Keratinocyte (primary cell): ENCODE measurements at regions not wholly inside any gene's neighbourhood (a gene's known extent, or its start where the extent isn't known, plus 50 kb on each side); places are given as distances from the start of the nearest gene placed in this dataset.

ENCODE experiments used
- DNase-seq: peaks from one replicate; pipeline ENCODE4 v3.0.0-alpha.2; 2011; ENCODE audit warnings: low read depth, missing footprints, low spot score
- FAIRE-seq: peaks from 2 replicates; lab custom pipeline; 2011; peaks lifted over from hg19 to GRCh38; lab: Jason Lieb, UNC
- H2AFZ ChIP-seq: 2 replicates; pipeline ENCODE4 v1.6.0; 2012; ENCODE audit warnings: low read length, control low read depth, inconsistent platforms; ENCODE audit not compliant: control insufficient read depth
- H3K27ac ChIP-seq: 2 replicates; pipeline ENCODE4 v1.5.1; 2011; ENCODE audit warnings: low read length; ENCODE audit not compliant: control insufficient read depth, insufficient read depth
- H3K27me3 ChIP-seq: 3 replicates; pipeline ENCODE4 v1.6.0; 2011; ENCODE audit warnings: low read length; ENCODE audit not compliant: control insufficient read depth, insufficient read depth; ENCODE audit errors: extremely low read depth
- H3K36me3 ChIP-seq, 2 experiments: 2 replicates in 1 of 2; 3 replicates in 1 of 2; pipeline ENCODE4 v1.5.1; 2011; ENCODE audit warnings: low read length in 2 of 2, mild to moderate bottlenecking in 1 of 2; ENCODE audit not compliant: control insufficient read depth in 2 of 2, insufficient read depth in 2 of 2; ENCODE audit errors: extremely low read depth in 1 of 2
- H3K4me1 ChIP-seq: 3 replicates; pipeline ENCODE4 v1.5.1; 2011; ENCODE audit warnings: low read length; ENCODE audit not compliant: control insufficient read depth, insufficient read depth; ENCODE audit errors: extremely low read depth
- H3K4me2 ChIP-seq: 3 replicates; pipeline ENCODE4 v1.6.0; 2011; ENCODE audit warnings: low read depth, low read length; ENCODE audit not compliant: control insufficient read depth, insufficient read depth; ENCODE audit errors: extremely low read depth
- H3K4me3 ChIP-seq, 3 experiments: fragments of 200-600 bp in 1 of 3; sonication (generic) in 1 of 3; 2 replicates in 2 of 3; 3 replicates in 1 of 3; pipeline ENCODE4 v1.5.1; 2011 to 2016; ENCODE audit warnings: low read length in 3 of 3, mild to moderate bottlenecking in 3 of 3, control low read depth in 2 of 3, inconsistent platforms in 1 of 3, low read depth in 1 of 3, mixed read lengths in 1 of 3, mixed run types in 1 of 3, moderate library complexity in 1 of 3; ENCODE audit not compliant: control insufficient read depth in 2 of 3, insufficient read depth in 2 of 3; ENCODE audit errors: extremely low read depth in 1 of 3
- H3K79me2 ChIP-seq: 2 replicates; pipeline ENCODE4 v1.6.0; 2012; ENCODE audit warnings: low read length; ENCODE audit not compliant: control insufficient read depth, insufficient read depth
- H3K9ac ChIP-seq: 3 replicates; pipeline ENCODE4 v1.6.0; 2011; ENCODE audit warnings: low read length; ENCODE audit not compliant: control insufficient read depth, insufficient read depth; ENCODE audit errors: extremely low read depth
- H3K9me1 ChIP-seq: 3 replicates; pipeline ENCODE4 v1.6.0; 2011; ENCODE audit warnings: low read length; ENCODE audit not compliant: control insufficient read depth, insufficient read depth; ENCODE audit errors: extremely low read depth
- H3K9me3 ChIP-seq: 2 replicates; pipeline ENCODE4 v1.5.1; 2012; ENCODE audit warnings: low read depth, low read length; ENCODE audit not compliant: control insufficient read depth
- H4K20me1 ChIP-seq: 3 replicates; pipeline ENCODE4 v1.6.0; 2011; ENCODE audit warnings: low read length; ENCODE audit not compliant: control insufficient read depth, insufficient read depth; ENCODE audit errors: extremely low read depth
- CTCF ChIP-seq, 3 experiments: IDR thresholded peaks in 1 of 3; conservative IDR thresholded peaks in 1 of 3; optimal IDR thresholded peaks in 1 of 3; 2 replicates in 2 of 3; 3 replicates in 1 of 3; pipeline versions ENCODE3 to v1.5.1; 2011; ENCODE audit warnings: low read length in 3 of 3, mild to moderate bottlenecking in 3 of 3, moderate library complexity in 2 of 3, control low read depth in 1 of 3, inconsistent platforms in 1 of 3; ENCODE audit not compliant: insufficient read depth in 2 of 3; ENCODE audit errors: extremely low read depth in 1 of 3
- EZH2 ChIP-seq: IDR thresholded peaks from one replicate; pipeline ENCODE4 v1.6.1; 2012; ENCODE audit warnings: inconsistent platforms, mild to moderate bottlenecking, low read length, moderate library complexity
- dilution Hi-C: fragments of 300-500 bp; cut with MboI; formaldehyde crosslinking; loops from one replicate; pipeline ENCODE4 v1.7.0; 2020; ENCODE audit warnings: low sequenced_read_pairs; ENCODE audit not compliant: extremely low pct_ligation_motif_present

- H3K9ac ChIP-seq, result no peak overlapping the region
- DNase-seq, result no peak
- no peaks in the 10 kb centered on the region for H4K20me1 ChIP-seq
- peak overlapping the region; percentile 53 for H3K4me2 ChIP-seq
- no peaks in the 10 kb centered on the region for H3K9me1 ChIP-seq
- H3K79me2 ChIP-seq, result no peaks in the 10 kb centered on the region
- dilution Hi-C loops, result no loop called here
- H3K27ac ChIP-seq, result no peak overlapping the region
- H3K4me1 ChIP-seq, result peaks cover 15% of the 10 kb centered on the region
- no peaks in the 10 kb centered on the region for H3K9me3 ChIP-seq
- peak overlapping the region; percentile 83 for H2AFZ ChIP-seq
- H3K36me3 ChIP-seq, result no peaks in the 10 kb centered on the region
- TF ChIP-seq CTCF (optimal IDR thresholded peaks at IDR 0.05 in 1 of 3, IDR thresholded peaks at IDR 0.05 in 1 of 3, conservative IDR thresholded peaks at IDR 0.05 in 1 of 3; ENCODE audit: extremely low read depth in 1 of 3, insufficient read depth in 2 of 3, low read length in 3 of 3) (no peak), EZH2 (no peak)
- no peak for FAIRE-seq
- no peaks in the 10 kb centered on the region for H3K27me3 ChIP-seq
- H3K4me3 ChIP-seq, result no peak overlapping the region
Measured at GRCh38 chr6:15089569-15090144, 156.2 kb upstream of the JARID2 start.

GRCh38 chr6:15090145-15090579, 155.7 kb upstream of the JARID2 start:
- H3K27ac ChIP-seq, result no peak overlapping the region
- no peaks in the 10 kb centered on the region for H3K9me1 ChIP-seq
- H4K20me1 ChIP-seq, result no peaks in the 10 kb centered on the region
- H3K4me2 ChIP-seq, result peak overlapping the region; percentile 53
- TF ChIP-seq CTCF (optimal IDR thresholded peaks at IDR 0.05 in 1 of 3, IDR thresholded peaks at IDR 0.05 in 1 of 3, conservative IDR thresholded peaks at IDR 0.05 in 1 of 3; ENCODE audit: extremely low read depth in 1 of 3, insufficient read depth in 2 of 3, low read length in 3 of 3), result no peak
- no peak for TF ChIP-seq EZH2
- peak overlapping the region; percentile 83 for H2AFZ ChIP-seq
- dilution Hi-C loops, result no loop called here
- no peak overlapping the region for H3K4me3 ChIP-seq
- no peaks in the 10 kb centered on the region for H3K27me3 ChIP-seq
- H3K9me3 ChIP-seq, result no peaks in the 10 kb centered on the region
- H3K79me2 ChIP-seq, result no peaks in the 10 kb centered on the region
- FAIRE-seq (no peak), DNase-seq (no peak)
- peaks cover 15% of the 10 kb centered on the region for H3K4me1 ChIP-seq
- H3K36me3 ChIP-seq, result no peaks in the 10 kb centered on the region
- H3K9ac ChIP-seq, result no peak overlapping the region
